HCEC 1CT (cell line): ENCODE measurements at regions not wholly inside any gene's neighbourhood (a gene's known extent, or its start where the extent isn't known, plus 50 kb on each side); places are given as distances from the start of the nearest gene placed in this dataset.
"Not testable (repeated sequence)": the region's sequence is repeated elsewhere in the genome, so short reads cannot be mapped to it uniquely, and the experiment has no call there.

Experiments used
- DNase-seq: peaks from one replicate; pipeline ENCODE4 v3.0.0-alpha.2; 2017

GRCh38 chr14:83271663-83272062, 1738.0 kb upstream of the SEL1L start:
- DNase-seq, result no peak

- DNase-seq, result no peak
Measured at GRCh38 chr14:83280719-83281118, 1747.1 kb upstream of the SEL1L start.

- DNase-seq, result no peak
Measured at GRCh38 chr14:83282706-83283105, 1749.1 kb upstream of the SEL1L start.

- no peak for DNase-seq
Measured at GRCh38 chr14:83287300-83287699, 1753.6 kb upstream of the SEL1L start.

- no peak for DNase-seq
Measured at GRCh38 chr14:83289390-83289789, 1755.7 kb upstream of the SEL1L start.

- peak; percentile 3 for DNase-seq
Measured at GRCh38 chr14:83289896-83290295, 1756.2 kb upstream of the SEL1L start.

- no peak for DNase-seq
Measured at GRCh38 chr14:83290447-83290846, 1756.8 kb upstream of the SEL1L start.

GRCh38 chr14:83291714-83292113, 1758.1 kb upstream of the SEL1L start:
- DNase-seq, result peak; percentile 49

- DNase-seq, result peak; percentile 56
Measured at GRCh38 chr14:83294941-83295340, 1761.3 kb upstream of the SEL1L start.

GRCh38 chr14:83297361-83297760, 1763.7 kb upstream of the SEL1L start:
- no peak for DNase-seq

- not testable (repeated sequence) for DNase-seq
Measured at GRCh38 chr14:83298016-83298415, 1764.4 kb upstream of the SEL1L start.

- DNase-seq, result peak; percentile 34
Measured at GRCh38 chr14:83300476-83301064, 1766.9 kb upstream of the SEL1L start.

- DNase-seq, result no peak
Measured at GRCh38 chr14:83301791-83302190, 1768.1 kb upstream of the SEL1L start.

- no peak for DNase-seq
Measured at GRCh38 chr14:83309211-83309610, 1775.6 kb upstream of the SEL1L start.

GRCh38 chr14:83309833-83310232, 1776.2 kb upstream of the SEL1L start:
- no peak for DNase-seq

GRCh38 chr14:83312511-83312910, 1778.9 kb upstream of the SEL1L start:
- peak; percentile 15 for DNase-seq

GRCh38 chr14:83314764-83315163, 1781.1 kb upstream of the SEL1L start:
- DNase-seq, result no peak

GRCh38 chr14:83316356-83316755, 1782.7 kb upstream of the SEL1L start:
- no peak for DNase-seq

GRCh38 chr14:83320837-83321236, 1787.2 kb upstream of the SEL1L start:
- no peak for DNase-seq

GRCh38 chr14:83331513-83331912, 1797.9 kb upstream of the SEL1L start:
- no peak for DNase-seq

- no peak for DNase-seq
Measured at GRCh38 chr14:83342590-83342989, 1808.9 kb upstream of the SEL1L start.

- DNase-seq, result peak; percentile 30
Measured at GRCh38 chr14:83347874-83348273, 1814.2 kb upstream of the SEL1L start.

- DNase-seq, result no peak
Measured at GRCh38 chr14:83355609-83356008, 1822.0 kb upstream of the SEL1L start.

- no peak for DNase-seq
Measured at GRCh38 chr14:83356080-83356479, 1822.4 kb upstream of the SEL1L start.

GRCh38 chr14:83372271-83372670, 1838.6 kb upstream of the SEL1L start:
- DNase-seq, result no peak

GRCh38 chr14:83379436-83379835, 1845.8 kb upstream of the SEL1L start:
- no peak for DNase-seq
